ENCODE measurements at regions not wholly inside any gene's neighbourhood (a gene's known extent, or its start where the extent isn't known, plus 50 kb on each side); places are given as distances from the start of the nearest gene placed in this dataset.

DNA sequence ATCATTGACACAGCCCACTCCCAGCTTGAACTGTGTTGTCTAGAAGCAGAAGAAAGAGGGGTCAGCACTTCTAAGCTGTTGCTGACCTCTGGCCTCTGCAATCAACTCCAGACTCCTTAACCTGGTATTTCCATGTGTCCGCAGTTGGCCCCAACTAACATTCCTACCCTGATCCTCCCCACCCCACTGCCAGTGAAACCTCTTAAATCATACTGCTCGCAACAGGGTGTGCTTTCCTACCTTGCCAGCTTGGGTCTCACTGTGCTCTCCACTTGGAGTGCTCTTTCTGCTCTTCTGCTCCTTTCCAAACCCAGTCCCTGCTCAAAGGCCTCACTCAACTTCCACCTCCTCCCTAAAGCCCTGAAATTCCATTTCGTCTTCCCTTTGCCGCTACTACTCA lies 52.3 kb upstream of the RPS6KA3 start:
- DNase-seq: no peak
- WGBS, 4 donors: 84 to 97% (median 89%) methylated on average over 4 of the region's 4 CpGs
- TF ChIP-seq, protein P1, sequence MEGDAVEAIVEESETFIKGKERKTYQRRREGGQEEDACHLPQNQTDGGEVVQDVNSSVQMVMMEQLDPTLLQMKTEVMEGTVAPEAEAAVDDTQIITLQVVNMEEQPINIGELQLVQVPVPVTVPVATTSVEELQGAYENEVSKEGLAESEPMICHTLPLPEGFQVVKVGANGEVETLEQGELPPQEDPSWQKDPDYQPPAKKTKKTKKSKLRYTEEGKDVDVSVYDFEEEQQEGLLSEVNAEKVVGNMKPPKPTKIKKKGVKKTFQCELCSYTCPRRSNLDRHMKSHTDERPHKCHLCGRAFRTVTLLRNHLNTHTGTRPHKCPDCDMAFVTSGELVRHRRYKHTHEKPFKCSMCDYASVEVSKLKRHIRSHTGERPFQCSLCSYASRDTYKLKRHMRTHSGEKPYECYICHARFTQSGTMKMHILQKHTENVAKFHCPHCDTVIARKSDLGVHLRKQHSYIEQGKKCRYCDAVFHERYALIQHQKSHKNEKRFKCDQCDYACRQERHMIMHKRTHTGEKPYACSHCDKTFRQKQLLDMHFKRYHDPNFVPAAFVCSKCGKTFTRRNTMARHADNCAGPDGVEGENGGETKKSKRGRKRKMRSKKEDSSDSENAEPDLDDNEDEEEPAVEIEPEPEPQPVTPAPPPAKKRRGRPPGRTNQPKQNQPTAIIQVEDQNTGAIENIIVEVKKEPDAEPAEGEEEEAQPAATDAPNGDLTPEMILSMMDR (IDR thresholded peaks at IDR 0.05): no peak
- TF ChIP-seq POLR2A (IDR thresholded peaks at IDR 0.05): no peak
- no peak overlapping the region for H3K4me3 ChIP-seq
- no peaks in the 10 kb centered on the region for H3K9me3 ChIP-seq
- peaks cover 0 to 3% (median 0%) of the 10 kb centered on the region in 9 donors for H3K27me3 ChIP-seq
- intact Hi-C loops (cut with DNase I): no loop called here
- ATAC-seq: no peak
- H3K4me1 ChIP-seq: no peaks in the 10 kb centered on the region
- H3K36me3 ChIP-seq: no peaks in the 10 kb centered on the region
- H3K27ac ChIP-seq: no peak overlapping the region

DNA sequence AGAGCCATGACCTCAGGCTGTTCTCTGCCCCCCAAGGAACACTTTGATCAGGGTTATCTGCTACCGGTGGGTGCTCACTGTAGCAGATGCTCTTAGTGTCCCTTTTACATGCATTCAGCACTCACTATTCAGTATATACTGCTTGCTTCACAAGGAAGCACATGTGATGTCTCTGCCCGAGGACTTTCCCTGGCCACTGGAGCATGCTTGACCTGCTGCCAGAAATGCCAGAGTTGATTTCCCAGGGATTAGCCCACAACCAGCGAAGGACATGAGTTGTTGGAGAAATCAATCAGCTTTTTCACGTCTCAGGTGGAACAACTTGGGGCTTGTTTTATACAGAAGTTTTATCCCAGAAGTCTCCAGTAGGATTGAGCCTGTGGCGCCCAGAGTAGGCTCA lies 51.2 kb upstream of the RPS6KA3 start:
- no peak for DNase-seq
- TF ChIP-seq POLR2A (IDR thresholded peaks at IDR 0.05): no peak
- TF ChIP-seq, protein P1 (IDR thresholded peaks at IDR 0.05): no peak
- ATAC-seq: no peak
- H3K4me3 ChIP-seq: no peak overlapping the region
- no peak overlapping the region for H3K27ac ChIP-seq
- H3K9me3 ChIP-seq: no peaks in the 10 kb centered on the region
- no peaks in the 10 kb centered on the region for H3K36me3 ChIP-seq
- intact Hi-C loops (cut with DNase I): no loop called here
- peaks cover 0 to 3% (median 0%) of the 10 kb centered on the region in 9 donors for H3K27me3 ChIP-seq
- WGBS, 4 donors: 59 to 83% (median 70%) methylated on average over 5 of the region's 5 CpGs
- H3K4me1 ChIP-seq: no peaks in the 10 kb centered on the region
